NCI-H526 treated with DMSO at 0.1 percent for 48 hours (cell line): ENCODE measurements at regions not wholly inside any gene's neighbourhood (a gene's known extent, or its start where the extent isn't known, plus 50 kb on each side); places are given as distances from the start of the nearest gene placed in this dataset.
"Not testable (repeated sequence)": the region's sequence is repeated elsewhere in the genome, so short reads cannot be mapped to it uniquely, and the experiment has no call there.

Experiments used
- DNase-seq: peaks from one replicate; lab custom pipeline; 2025; lab: John Stamatoyannopoulos, UW

DNA sequence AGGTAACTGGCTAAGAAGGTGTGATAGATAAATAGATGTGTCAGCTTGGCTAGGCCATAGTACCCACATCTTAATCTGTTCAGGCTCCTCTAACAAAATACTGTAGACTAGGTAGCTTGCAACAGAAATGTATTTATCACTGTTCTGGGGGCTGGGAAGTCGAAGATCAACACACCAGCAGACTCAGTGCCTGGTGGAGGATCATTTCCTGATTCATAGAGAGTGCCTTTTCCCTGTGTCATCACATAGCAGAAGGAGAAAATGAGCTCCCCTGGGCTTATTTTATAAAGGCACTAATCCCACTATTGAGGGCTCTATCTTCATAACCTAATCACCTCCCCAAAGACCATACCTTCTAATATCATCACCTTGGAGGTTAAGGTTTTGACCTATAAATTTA lies 532.7 kb upstream of the OLFM3 start:
- DNase-seq = no peak

DNA sequence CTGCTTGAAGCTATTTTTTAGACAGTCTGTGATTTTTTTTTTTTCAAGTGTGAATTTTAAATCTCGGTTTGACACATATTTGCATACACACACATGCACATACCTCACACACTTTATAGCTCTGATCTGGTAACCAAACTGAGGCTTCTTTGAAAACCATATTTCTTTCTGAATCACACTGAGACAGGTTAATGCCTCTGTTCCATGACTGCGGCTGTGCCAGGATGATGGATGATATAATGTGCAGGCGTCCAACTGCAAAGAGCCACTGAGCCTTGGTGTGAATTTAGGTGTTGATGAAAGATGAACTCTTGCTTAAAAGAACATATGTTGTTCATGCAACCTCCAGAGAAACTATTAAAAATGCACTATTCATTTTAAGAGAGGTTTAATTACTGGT lies 504.0 kb upstream of the OLFM3 start:
- DNase-seq = no peak

DNA sequence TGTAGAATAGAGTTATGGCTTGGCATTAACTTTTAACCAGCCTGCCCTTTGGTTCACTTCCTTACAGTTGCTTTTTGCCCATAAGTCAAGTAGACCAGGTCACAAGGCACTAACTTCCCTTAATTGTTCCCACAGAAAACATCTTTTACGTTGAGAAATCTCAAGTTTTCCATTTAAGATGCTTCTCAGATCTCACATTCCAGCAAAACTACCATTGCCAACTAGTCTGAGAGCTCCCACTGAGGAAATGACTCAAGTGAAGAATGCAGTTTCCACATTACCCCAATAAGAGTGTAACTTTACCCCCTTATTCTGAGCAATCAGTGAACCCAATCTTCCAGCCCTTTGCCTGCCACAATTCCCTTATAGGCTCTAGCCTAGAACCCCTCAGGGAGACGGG lies 502.2 kb upstream of the OLFM3 start:
- no peak for DNase-seq

DNA sequence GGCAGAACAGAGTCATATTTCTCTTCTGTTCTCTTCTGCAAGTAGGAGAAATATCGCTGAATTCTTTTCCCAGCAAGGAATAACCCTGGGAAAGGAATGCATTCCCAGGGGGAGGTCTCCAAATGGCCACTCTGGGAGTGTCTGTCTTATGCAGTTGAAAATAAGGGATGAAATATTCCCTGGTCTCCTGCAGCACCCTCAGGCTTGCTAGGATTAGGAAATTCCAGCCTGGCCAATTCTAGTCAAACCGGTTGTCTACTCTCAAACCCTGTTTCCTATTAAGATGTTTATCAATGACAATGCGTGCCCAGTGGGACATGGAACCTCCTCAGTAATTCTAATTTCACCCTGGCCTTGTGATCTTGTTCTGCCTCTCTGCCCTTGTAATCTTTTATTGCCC lies 501.1 kb upstream of the OLFM3 start:
- not testable (repeated sequence) for DNase-seq

DNA sequence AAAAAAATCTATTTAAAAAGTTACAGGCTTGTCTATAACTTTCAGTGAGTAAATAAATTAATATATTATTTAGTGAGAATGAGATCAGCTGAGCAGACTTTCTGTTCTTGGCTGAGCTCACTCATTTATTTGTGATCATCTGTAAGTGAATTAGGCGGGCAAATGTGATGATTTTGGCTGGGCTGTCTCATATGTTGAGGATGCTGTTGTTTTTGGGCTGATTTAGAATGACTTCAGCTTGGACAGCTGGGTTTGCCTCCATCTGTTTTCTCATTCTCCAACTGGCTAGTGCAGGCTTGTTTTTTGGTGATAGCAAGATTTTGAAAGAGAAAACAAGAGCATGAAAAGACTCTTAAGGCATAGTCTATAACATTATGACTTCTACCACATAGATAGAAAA lies 475.8 kb upstream of the OLFM3 start:
- no peak for DNase-seq

DNA sequence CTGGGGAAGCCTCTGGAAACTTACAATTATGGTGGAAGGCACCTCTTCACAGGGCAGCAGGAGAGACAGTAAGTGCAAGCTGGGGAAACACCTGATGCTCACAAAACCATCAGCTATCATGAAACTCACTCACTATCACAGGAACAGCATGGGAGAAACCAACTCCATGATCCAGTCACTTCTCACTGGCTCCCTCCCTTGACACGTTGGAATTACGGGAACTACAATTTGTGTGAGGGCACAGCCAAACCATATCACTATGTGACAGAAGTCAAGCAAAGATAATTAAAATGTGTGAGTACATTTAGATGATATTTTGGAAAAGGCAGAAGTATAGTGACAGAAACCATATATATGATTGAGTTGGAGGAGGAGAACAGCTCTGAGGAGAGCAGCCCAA lies 474.0 kb upstream of the OLFM3 start:
- DNase-seq = no peak

DNA sequence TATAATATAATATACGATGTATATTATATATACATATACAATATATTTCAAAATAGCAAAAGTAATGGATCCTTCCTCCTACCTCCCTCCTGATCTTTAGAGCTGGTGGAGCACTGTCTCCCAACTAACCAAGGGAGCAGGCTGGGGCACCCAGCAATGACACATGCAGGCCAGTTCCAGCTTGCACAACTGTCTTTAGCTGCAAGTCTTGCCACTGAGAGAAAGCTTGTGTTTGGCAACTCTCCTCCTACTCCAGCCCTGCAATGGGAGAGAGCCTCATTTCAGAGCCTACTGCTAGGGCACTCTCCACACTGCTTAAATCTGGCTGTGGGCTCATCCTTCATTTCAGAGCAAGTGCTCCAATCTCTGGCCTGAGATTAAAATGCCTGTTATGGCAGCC lies 469.8 kb upstream of the OLFM3 start:
- DNase-seq = no peak

DNA sequence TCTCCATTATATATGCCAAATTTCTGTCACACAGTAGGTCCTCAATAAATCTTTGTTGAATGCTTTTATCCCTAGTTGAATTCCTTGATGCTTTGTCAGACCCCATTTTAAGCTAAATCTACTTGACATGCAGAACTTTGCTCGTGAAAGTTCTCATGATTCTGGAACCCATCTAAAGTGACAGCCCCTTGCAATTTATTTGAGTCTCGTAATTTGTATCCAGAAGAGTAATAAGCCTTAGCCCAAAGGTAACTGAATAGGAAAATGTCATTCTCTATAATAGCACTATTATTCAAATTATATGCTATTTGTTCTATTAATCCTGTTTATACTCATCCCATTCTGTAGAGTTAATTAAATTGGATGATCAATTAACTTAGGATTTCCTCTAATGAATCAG lies 466.6 kb upstream of the OLFM3 start:
- no peak for DNase-seq

DNA sequence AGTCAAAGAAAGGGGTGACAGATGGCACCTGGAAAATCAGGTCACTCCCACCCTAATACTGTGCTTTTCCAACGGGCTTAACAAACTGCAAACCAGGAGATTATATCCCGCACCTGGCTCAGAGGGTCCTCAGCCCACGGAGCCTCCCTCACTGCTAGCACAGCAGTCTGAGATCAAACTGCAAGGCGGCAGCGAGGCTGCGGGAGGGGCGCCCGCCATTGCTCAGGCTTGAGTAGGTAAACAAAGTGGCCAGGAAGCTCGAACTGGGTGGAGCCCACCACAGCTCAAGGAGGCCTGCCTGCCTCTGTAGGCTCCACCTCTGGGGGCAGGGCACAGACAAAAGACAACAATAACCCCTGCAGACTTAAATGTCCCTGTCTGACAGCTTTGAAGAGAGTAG lies 445.6 kb upstream of the OLFM3 start:
- not testable (repeated sequence) for DNase-seq

DNA sequence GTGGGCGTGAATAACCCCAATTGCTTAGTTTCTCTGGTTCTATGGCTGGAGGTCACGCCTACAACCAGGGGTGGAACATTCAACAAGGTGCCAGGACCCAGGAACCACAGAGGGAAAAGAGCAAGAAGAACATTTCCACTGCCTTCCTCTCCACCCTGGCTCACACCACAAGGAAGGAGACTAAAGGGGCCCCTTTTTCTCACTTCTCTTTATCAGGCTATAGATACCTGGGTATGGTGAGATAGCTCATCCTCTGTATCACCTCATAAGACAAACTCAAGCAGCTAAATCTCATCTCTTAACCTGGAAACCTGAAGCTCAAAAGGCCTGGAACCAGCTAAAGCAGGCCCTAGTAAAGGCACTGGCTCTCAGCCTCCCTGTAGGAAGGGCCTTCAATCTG lies 438.8 kb upstream of the OLFM3 start:
- DNase-seq = no peak

DNA sequence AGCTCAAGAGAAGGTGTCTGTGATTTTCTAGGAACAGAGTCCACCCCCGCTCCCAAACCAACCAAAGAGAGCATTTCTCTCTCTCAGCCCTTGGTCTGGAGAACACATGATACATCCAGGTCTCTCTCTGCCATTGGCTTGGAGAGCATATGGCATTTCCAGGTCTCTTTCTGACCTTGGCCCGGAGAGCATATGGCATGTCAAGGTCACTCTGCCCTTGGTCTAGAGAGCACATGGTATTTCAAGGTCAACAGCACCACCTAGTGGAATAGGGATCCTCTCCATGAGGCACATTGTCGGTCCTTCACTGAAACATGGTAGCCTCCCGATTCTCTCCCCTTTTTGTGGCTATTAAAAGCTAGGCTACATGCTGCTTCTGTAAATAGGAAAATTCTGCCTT lies 437.7 kb upstream of the OLFM3 start:
- no peak for DNase-seq

DNA sequence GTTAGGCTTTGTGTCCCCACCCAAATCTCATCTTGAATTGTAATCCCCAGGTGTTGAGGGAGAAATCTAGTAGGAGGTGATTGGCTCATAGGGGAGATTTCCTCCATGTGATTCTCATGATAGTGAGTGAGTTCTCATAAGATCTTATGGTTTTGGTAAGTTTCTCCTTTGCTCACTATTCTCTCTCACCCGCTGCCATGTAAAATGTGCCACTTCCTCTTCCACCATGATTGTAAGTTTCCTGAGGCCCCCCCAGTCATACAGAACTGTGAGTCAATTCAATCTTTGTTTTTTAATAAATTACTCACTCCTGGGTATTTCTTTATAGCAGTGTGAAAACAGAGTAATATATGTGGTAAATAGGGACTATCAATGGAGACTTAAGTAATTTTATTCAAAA lies 434.5 kb upstream of the OLFM3 start:
- DNase-seq = no peak

DNA sequence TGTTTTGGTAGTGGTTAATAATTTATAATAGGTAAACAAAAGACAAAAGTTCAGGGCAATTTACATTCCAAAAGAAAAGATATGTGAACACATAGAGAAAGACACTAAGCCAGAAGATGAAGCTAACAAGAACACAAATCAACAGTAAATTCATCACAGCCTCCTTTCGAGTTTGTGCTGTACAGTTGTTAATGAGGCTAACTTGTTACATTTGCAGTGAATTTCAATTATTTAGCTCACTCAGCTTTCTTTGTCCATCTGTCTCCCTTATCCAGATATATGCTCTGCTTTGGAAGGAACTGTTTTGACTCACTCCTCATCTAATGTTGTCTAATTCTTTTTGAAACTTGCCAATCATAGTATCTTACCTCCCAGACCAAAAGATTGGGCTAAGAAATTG lies 423.3 kb upstream of the OLFM3 start:
- no peak for DNase-seq
